Duodenal mucosa (tissue), 2 donors: ENCODE measurements at regions not wholly inside any gene's neighbourhood (a gene's known extent, or its start where the extent isn't known, plus 50 kb on each side); places are given as distances from the start of the nearest gene placed in this dataset.

Source experiments
- H3K27ac ChIP-seq: one replicate; pipeline ENCODE4 v1.7.0; 2013; ENCODE audit warnings: low read depth, low read length
- H3K27me3 ChIP-seq, 2 donors: one replicate each; pipeline ENCODE4 v1.7.0; 2013; ENCODE audit warnings: low read length in 2 of 2, control low read depth in 1 of 2; ENCODE audit not compliant: insufficient read depth in 2 of 2, control insufficient read depth in 1 of 2
- H3K36me3 ChIP-seq, 2 donors: one replicate each; pipeline ENCODE4 v1.7.0; 2013; ENCODE audit warnings: low read length in 2 of 2, control low read depth in 1 of 2; ENCODE audit not compliant: insufficient read depth in 2 of 2, control insufficient read depth in 1 of 2
- H3K4me1 ChIP-seq, 2 donors: one replicate each; pipeline ENCODE4 v1.7.0; 2013; ENCODE audit warnings: low read length in 2 of 2, control low read depth in 1 of 2; ENCODE audit not compliant: insufficient read depth in 2 of 2, control insufficient read depth in 1 of 2
- H3K4me3 ChIP-seq, 2 donors: one replicate each; pipeline ENCODE4 v1.7.0; 2013; ENCODE audit warnings: low read length in 2 of 2, low read depth in 1 of 2
- H3K9ac ChIP-seq, 2 donors: one replicate each; pipeline ENCODE4 v1.7.0; 2013; ENCODE audit warnings: low read length in 2 of 2, low read depth in 1 of 2
- H3K9me3 ChIP-seq, 2 donors: one replicate each; pipeline ENCODE4 v1.7.0; 2013; ENCODE audit warnings: low read length in 2 of 2, control low read depth in 1 of 2; ENCODE audit not compliant: control insufficient read depth in 1 of 2

DNA sequence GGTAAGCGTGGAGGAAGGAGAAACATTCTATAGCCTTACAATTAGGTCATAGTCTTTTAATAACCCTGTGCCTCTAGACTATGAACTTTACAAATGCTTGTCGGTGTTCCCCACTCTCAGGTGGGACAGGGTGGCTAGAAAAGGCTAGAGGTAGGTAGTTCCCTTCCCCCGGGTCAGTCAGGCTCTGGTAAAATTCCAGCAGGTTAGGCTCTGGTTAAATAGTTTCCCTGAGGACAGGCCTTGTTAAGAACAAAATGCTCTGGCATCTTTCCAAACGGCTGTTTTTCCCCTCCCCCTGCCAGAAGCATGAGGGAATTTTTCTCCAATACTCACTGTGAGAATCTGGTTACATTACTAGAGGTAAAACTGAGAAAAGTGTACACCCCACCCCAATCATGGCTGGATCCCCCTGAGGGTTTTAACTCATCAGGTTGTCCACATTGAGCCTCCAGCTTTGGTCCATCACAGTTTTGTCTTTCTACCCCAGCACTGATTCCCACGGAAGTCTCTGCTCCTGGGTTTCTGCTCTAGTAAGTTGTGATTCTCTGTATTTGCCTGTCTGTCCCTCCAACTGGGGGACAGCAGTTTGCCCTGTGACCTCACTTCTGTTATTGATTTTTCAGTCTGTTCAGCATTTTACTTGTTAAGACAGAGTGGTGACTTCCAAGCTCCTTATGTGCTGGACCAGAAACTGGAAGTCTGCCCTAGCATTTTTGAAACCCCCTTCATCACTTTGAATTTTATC, 84.7 kb upstream of the ADGRF1 start:
- no peaks in the 10 kb centered on the region for H3K27me3 ChIP-seq
- peaks cover 11 to 15% of the 10 kb centered on the region in 2 donors for H3K4me1 ChIP-seq
- no peak overlapping the region for H3K4me3 ChIP-seq
- peak overlapping the region; percentile 43 for H3K27ac ChIP-seq
- H3K9me3 ChIP-seq = no peaks in the 10 kb centered on the region
- H3K9ac ChIP-seq = no peak overlapping the region
- no peaks in the 10 kb centered on the region for H3K36me3 ChIP-seq

DNA sequence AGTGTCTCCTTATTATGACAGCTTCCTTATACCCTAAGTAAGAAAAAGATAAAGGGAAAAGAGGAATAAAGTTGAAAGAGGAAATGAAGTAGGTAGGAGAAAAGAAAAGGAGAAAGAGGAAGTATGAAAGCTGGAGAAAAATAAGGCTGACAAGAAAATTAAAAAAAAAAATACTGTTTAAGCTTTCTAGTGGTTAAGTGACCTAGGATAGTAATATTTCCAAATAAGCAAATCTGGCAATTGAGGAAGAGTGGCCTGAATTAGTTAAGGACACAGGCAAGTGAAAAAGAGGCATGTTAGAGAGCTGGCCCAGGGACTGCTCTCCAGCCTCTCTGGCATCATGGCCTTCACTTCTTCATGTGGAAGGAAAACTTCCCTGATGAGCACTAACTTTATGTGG, 76.5 kb upstream of the ADGRF1 start:
- H3K4me3 ChIP-seq = no peak overlapping the region
- H3K9me3 ChIP-seq = no peaks in the 10 kb centered on the region
- no peak overlapping the region for H3K27ac ChIP-seq
- no peak overlapping the region for H3K9ac ChIP-seq
- H3K27me3 ChIP-seq = no peaks in the 10 kb centered on the region
- no peaks in the 10 kb centered on the region for H3K36me3 ChIP-seq
- H3K4me1 ChIP-seq = peaks cover 6 to 16% of the 10 kb centered on the region in 2 donors

DNA sequence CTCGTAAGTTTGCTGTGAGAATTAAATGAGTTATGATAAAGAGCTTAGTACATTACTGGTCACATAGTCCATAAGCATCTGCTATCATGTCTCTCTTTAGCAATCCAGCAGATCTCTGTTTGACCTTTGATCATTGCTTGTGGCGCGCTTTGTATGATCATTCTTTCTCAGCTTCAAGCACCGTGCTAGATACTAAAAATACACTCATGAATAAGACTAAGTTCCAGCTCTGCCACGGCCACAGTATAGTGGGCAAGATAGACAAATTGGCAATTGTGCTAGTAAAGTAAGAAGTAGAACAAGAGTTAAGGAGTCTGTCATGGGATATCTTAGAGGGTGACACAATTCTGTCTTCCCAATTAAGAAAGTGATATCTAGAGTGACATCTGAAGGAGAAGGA, 75.2 kb upstream of the ADGRF1 start:
- no peak overlapping the region for H3K27ac ChIP-seq

DNA sequence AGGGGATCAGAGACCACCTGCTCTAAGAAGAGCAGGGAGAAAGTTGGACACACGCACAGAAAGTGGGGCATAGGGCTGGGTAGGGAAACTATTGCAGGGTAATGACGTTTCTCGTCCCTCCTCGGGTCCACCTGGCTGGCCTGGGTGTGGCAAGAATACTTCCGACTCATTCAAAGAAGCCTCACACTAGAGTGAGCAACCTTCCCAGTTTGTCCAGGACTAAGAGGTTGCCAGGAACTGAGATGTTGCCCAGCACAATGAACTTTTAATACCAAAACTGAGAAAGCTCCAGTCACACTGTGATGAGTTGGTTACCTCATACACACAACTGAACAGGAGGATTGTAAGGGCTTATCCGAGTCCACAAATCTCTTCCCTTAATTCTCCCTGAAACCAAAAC, 74.5 kb upstream of the ADGRF1 start:
- H3K27ac ChIP-seq = no peak overlapping the region
- H3K36me3 ChIP-seq = no peaks in the 10 kb centered on the region
- H3K27me3 ChIP-seq = no peaks in the 10 kb centered on the region
- no peak overlapping the region for H3K9ac ChIP-seq
- no peak overlapping the region for H3K4me3 ChIP-seq
- peaks cover 16 to 26% of the 10 kb centered on the region in 2 donors for H3K4me1 ChIP-seq
- H3K9me3 ChIP-seq = no peaks in the 10 kb centered on the region

More for the DNA sequence above, 75.2 kb upstream of the ADGRF1 start:
- Histone ChIP-seq H3K27me3 (no peaks in the 10 kb centered on the region), H3K4me1 (peaks cover 11 to 19% of the 10 kb centered on the region in 2 donors), H3K4me3 (no peak overlapping the region), H3K9ac (no peak overlapping the region), H3K9me3 (no peaks in the 10 kb centered on the region), H3K36me3 (no peaks in the 10 kb centered on the region)

DNA sequence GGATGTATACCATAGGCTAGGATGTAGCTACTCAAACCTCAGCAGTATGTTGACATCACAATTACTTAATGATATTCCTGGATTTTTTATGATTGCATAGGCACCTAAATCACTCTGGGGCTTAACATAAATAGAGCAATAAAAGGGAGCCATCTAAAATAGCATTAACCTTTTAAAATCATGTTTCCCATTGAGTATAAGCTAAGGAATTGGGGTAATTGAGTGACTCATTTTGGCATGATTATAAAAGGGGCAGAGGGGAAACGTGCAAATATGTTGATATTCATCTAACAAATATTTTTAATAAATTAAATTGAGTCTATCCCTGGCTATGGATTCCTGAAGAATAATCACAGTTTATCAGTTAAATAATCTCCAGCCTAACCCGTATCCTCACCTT, 74.0 kb upstream of the ADGRF1 start:
- H3K4me1 ChIP-seq = peaks cover 16 to 30% of the 10 kb centered on the region in 2 donors
- no peak overlapping the region for H3K27ac ChIP-seq
- no peak overlapping the region for H3K9ac ChIP-seq

DNA sequence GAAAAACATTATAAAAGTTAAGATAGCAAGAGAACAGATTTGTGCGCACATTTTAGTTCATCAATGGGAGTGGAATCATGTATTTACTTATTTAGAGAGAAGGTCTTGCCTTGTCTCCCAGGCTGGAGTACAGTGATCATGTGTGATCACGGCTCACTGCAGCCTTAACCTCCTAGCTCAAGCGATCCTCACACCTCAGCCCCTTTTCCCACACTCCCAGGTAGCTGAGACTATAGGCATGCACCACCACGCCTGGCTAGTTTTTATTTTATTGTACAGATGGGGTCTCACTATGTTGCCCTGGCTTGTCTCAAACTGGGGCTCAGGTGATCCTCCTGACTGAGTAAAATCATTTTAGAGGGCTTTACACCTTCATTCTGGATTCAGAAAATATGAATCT, 72.3 kb upstream of the ADGRF1 start:
- no peak overlapping the region for H3K4me3 ChIP-seq
- no peaks in the 10 kb centered on the region for H3K27me3 ChIP-seq
- H3K36me3 ChIP-seq = no peaks in the 10 kb centered on the region
- no peaks in the 10 kb centered on the region for H3K9me3 ChIP-seq
- H3K27ac ChIP-seq = no peak overlapping the region
- no peak overlapping the region for H3K9ac ChIP-seq
- peaks cover 16 to 30% of the 10 kb centered on the region in 2 donors for H3K4me1 ChIP-seq

More for the DNA sequence above, 74.0 kb upstream of the ADGRF1 start:
- Histone ChIP-seq H3K27me3 (no peaks in the 10 kb centered on the region), H3K4me3 (no peak overlapping the region), H3K36me3 (no peaks in the 10 kb centered on the region), H3K9me3 (no peaks in the 10 kb centered on the region)

DNA sequence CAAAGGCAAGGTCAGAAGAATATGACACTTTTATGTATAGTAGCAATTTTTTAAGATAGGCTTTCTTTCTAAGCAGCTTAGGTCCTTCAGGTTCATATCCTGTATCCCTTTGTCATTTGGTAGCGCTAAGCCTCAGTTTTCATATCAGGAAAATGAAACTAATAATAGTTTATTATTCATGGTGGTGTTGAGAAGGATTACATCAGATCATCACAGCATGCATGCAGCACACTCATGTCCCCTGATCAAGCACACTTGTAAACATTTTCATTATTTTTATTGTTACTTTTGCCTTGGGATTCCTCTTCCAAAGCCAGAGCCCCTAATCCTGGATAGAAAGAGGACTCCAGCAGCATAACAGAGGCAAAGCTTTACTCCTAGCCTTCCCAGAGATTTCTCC, 70.2 kb upstream of the ADGRF1 start:
- Histone ChIP-seq H3K36me3 (no peaks in the 10 kb centered on the region), H3K27me3 (no peaks in the 10 kb centered on the region), H3K4me1 (peaks cover 16 to 27% of the 10 kb centered on the region in 2 donors), H3K4me3 (no peak overlapping the region), H3K9me3 (no peaks in the 10 kb centered on the region), H3K27ac (no peak overlapping the region), H3K9ac (no peak overlapping the region)

DNA sequence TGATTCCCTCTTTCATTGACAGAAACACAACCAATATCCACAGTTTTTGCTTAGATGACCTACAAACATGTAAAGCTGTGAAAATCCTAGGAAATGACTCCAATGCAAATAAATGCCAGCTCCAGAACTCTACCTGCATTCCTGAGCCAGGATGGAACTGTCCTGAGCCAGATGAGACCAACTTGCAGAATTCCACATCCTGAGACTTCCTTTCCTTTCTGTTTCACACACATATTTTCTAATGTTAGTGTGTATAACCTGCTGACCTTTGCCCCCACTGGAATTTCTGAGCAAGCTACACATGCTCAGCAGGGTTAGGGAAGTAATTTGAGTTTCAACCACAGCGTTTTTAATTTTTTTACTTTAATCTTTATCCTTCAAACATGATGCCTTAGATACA, 69.6 kb upstream of the ADGRF1 start:
- no peak overlapping the region for H3K9ac ChIP-seq
- no peak overlapping the region for H3K27ac ChIP-seq

DNA sequence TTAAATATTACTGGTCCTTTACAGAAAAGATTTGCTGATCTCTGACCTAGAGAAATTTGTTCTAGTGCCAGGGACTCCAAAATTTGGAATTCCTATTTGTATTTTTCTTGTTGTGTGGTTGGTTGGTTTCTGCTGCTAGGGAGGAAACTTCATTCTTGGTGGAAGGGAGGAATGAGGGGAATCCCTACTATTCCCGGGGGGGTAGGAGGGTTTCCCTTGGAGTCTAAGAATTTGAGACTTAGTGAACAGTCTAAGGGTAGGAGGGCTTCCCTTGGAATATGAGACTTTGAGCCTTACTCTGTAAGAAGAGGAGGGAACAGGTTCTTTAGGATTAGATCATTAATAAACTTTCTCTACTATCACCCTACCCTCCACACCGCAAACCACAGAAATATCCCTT, 67.1 kb upstream of the ADGRF1 start:
- Histone ChIP-seq H3K36me3 (no peaks in the 10 kb centered on the region), H3K27me3 (no peaks in the 10 kb centered on the region), H3K9ac (no peak overlapping the region), H3K4me3 (no peak overlapping the region), H3K4me1 (peaks cover 14 to 18% of the 10 kb centered on the region in 2 donors), H3K27ac (no peak overlapping the region), H3K9me3 (no peaks in the 10 kb centered on the region)

More for the DNA sequence above, 69.6 kb upstream of the ADGRF1 start:
- no peaks in the 10 kb centered on the region for H3K36me3 ChIP-seq
- no peak overlapping the region for H3K4me3 ChIP-seq
- H3K4me1 ChIP-seq = peaks cover 10 to 20% of the 10 kb centered on the region in 2 donors
- H3K9me3 ChIP-seq = no peaks in the 10 kb centered on the region
- no peaks in the 10 kb centered on the region for H3K27me3 ChIP-seq

DNA sequence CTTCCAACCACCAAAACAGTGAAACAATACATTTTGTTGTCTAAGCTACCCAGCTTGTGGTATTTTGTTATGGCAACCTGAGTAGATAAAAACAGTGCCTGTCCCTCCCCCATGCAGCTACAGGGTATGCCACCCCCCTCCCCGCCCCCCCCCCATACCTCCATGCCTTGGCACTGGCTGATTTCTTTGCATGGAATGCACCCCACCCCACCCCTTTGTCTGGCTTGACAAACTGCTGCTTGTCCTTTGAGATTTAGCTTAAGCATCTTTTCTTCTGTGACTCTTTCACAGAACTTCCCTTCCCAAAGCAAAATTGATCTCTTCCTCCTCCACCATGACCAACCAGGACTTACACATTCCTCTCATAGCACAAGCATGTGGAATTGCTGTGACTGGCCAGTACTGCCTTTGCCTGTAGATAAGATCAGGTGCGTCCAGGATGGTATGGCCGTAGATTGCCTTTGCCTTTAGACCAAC, 64.6 kb upstream of the ADGRF1 start:
- Histone ChIP-seq H3K4me3 (no peak overlapping the region), H3K4me1 (peaks cover 4 to 12% of the 10 kb centered on the region in 2 donors), H3K27me3 (no peaks in the 10 kb centered on the region), H3K36me3 (no peaks in the 10 kb centered on the region), H3K27ac (no peak overlapping the region), H3K9me3 (no peaks in the 10 kb centered on the region), H3K9ac (no peak overlapping the region)
